Neural cell (in vitro differentiated cells): ENCODE measurements at regions not wholly inside any gene's neighbourhood (a gene's known extent, or its start where the extent isn't known, plus 50 kb on each side); places are given as distances from the start of the nearest gene placed in this dataset.

Experiments used
- H2AFZ ChIP-seq: fragments of 200-600, 300-800 bp; sonication (generic), shearing (Covaris generic); 2 replicates; pipeline ENCODE4 v1.6.0; 2014; ENCODE audit warnings: low read depth, mild to moderate bottlenecking, antibody characterized with exemption, low read length, moderate library complexity
- H3F3A ChIP-seq: fragments of 200-600 bp; shearing (Covaris generic); 2 replicates; pipeline ENCODE4 v1.6.1; 2016; ENCODE audit warnings: mild to moderate bottlenecking, moderate library complexity, mixed read lengths, antibody characterized with exemption, low read length; ENCODE audit not compliant: insufficient read depth, poor library complexity, severe bottlenecking
- H3K27ac ChIP-seq: fragments of 200-600, 300-800 bp; sonication (generic), shearing (Covaris generic); 2 replicates; pipeline ENCODE4 v1.5.1; 2014; ENCODE audit warnings: mild to moderate bottlenecking, low read length, moderate library complexity
- H3K27me3 ChIP-seq: fragments of 300-800, 200-600 bp; sonication (generic), shearing (Covaris generic); 2 replicates; pipeline ENCODE4 v1.6.0; 2014; ENCODE audit warnings: mild to moderate bottlenecking, low read depth, low read length, moderate library complexity; ENCODE audit not compliant: insufficient read depth
- H3K36me3 ChIP-seq: fragments of 300-800, 200-600 bp; sonication (generic), shearing (Covaris generic); 2 replicates; pipeline ENCODE4 v1.5.1; 2014; ENCODE audit warnings: mild to moderate bottlenecking, antibody characterized with exemption, low read length, moderate library complexity; ENCODE audit not compliant: insufficient read depth
- H3K4me2 ChIP-seq: fragments of 300-800, 200-600 bp; sonication (generic), shearing (Covaris generic); 2 replicates; pipeline ENCODE4 v1.6.0; 2014; ENCODE audit warnings: mild to moderate bottlenecking, low read length
- H3K4me3 ChIP-seq: fragments of 300-800, 200-600 bp; sonication (generic), shearing (Covaris generic); 2 replicates; pipeline ENCODE4 v1.5.1; 2014; ENCODE audit warnings: mild to moderate bottlenecking, low read length, moderate library complexity
- H3K79me2 ChIP-seq: fragments of 200-600 bp; shearing (Covaris generic); replicated peaks from 2 replicates; pipeline ENCODE4 v1.6.0; 2014; ENCODE audit warnings: mild to moderate bottlenecking, low read length, moderate library complexity; ENCODE audit not compliant: insufficient read depth
- H3K9ac ChIP-seq: fragments of 300-800, 200-600 bp; sonication (generic), shearing (Covaris generic); 2 replicates; pipeline ENCODE4 v1.6.1; 2016; ENCODE audit warnings: mild to moderate bottlenecking, low read length, mixed read lengths
- H3K9me2 ChIP-seq: fragments of 200-600 bp; shearing (Covaris generic); 2 replicates; pipeline ENCODE4 v1.6.1; 2016; ENCODE audit warnings: mild to moderate bottlenecking, low read length, mixed read lengths; ENCODE audit not compliant: insufficient read depth
- H3K9me3 ChIP-seq: fragments of 200-600, 300-800 bp; sonication (generic), shearing (Covaris generic); 2 replicates; pipeline ENCODE4 v1.6.1; 2016; ENCODE audit warnings: mild to moderate bottlenecking, mixed run types, low read length, moderate library complexity, mixed read lengths
- H4K20me1 ChIP-seq: fragments of 200-600 bp; shearing (Covaris generic); 2 replicates; pipeline ENCODE4 v1.6.1; 2016; ENCODE audit warnings: mild to moderate bottlenecking, mixed run types; ENCODE audit not compliant: insufficient read depth
- EP300 ChIP-seq: fragments of 450-650 bp; conservative IDR thresholded peaks from 2 replicates; pipeline ENCODE4 v1.6.1; 2014; ENCODE audit warnings: antibody characterized with exemption, mild to moderate bottlenecking, moderate library complexity; ENCODE audit not compliant: poor library complexity, severe bottlenecking
- MXI1 ChIP-seq: fragments of 450-650 bp; conservative IDR thresholded peaks from 2 replicates; pipeline ENCODE4 v1.6.1; 2014; ENCODE audit warnings: antibody characterized with exemption, mild to moderate bottlenecking; ENCODE audit not compliant: poor library complexity, severe bottlenecking
- POLR2AphosphoS5 ChIP-seq: IDR thresholded peaks from 2 replicates; pipeline ENCODE4 v1.6.1; 2012
- RAD21 ChIP-seq: fragments of 450-650 bp; conservative IDR thresholded peaks from 2 replicates; pipeline ENCODE4 v1.6.1; 2014; ENCODE audit warnings: antibody characterized with exemption, mild to moderate bottlenecking, moderate library complexity
- SMC3 ChIP-seq: fragments of 450-650 bp; conservative IDR thresholded peaks from 2 replicates; pipeline ENCODE4 v1.6.1; 2014; ENCODE audit warnings: antibody characterized with exemption, mild to moderate bottlenecking, moderate library complexity; ENCODE audit not compliant: poor library complexity
- TAF1 ChIP-seq: IDR thresholded peaks from 2 replicates; pipeline ENCODE4 v1.6.1; 2012; ENCODE audit warnings: low read depth
- TF ChIP-seq, protein P1 (sequence below): fragments of 450-650 bp; IDR thresholded peaks from 2 replicates; pipeline ENCODE4 v1.5.1; 2014; ENCODE audit warnings: antibody characterized with exemption, mild to moderate bottlenecking, moderate library complexity; ENCODE audit not compliant: poor library complexity, severe bottlenecking
- TF ChIP-seq, protein P2 (sequence below): IDR thresholded peaks from 2 replicates; pipeline ENCODE4 v1.6.1; 2012; ENCODE audit warnings: borderline replicate concordance

DNA sequence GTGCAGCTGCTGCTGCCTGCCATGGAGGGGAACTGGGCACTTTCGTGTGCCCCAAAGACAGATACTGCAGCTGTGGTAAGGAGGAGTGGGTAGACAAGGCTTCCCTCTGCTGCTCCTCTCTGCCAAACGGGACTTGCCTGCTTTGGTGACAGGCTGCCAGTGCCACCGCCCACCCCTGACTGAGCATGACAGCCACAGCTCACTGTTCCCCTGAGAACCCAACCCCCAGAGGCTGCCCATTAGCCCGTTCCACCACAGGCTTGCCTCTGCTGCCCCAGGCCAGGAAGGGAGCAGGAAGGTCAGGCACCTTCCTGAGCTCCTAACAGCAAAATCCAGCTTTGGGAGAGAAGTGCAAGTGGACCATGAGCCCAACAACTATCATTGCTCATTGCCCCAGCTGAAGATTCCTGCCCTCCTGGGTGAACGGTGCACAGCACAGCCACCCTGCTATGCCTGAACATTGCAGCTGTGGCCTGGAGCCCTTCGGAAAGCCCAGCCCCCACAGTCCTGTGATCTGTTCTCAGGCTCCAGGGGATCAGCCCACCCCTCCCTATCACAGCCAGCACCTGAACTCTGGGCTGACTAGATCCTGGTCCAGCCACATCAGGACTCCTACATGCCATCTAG is 58.7 kb upstream of the ANTXRL start:
- H3F3A ChIP-seq: no peaks in the 10 kb centered on the region
- H3K27me3 ChIP-seq: no peaks in the 10 kb centered on the region
- TF ChIP-seq, protein P1, sequence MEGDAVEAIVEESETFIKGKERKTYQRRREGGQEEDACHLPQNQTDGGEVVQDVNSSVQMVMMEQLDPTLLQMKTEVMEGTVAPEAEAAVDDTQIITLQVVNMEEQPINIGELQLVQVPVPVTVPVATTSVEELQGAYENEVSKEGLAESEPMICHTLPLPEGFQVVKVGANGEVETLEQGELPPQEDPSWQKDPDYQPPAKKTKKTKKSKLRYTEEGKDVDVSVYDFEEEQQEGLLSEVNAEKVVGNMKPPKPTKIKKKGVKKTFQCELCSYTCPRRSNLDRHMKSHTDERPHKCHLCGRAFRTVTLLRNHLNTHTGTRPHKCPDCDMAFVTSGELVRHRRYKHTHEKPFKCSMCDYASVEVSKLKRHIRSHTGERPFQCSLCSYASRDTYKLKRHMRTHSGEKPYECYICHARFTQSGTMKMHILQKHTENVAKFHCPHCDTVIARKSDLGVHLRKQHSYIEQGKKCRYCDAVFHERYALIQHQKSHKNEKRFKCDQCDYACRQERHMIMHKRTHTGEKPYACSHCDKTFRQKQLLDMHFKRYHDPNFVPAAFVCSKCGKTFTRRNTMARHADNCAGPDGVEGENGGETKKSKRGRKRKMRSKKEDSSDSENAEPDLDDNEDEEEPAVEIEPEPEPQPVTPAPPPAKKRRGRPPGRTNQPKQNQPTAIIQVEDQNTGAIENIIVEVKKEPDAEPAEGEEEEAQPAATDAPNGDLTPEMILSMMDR: no peak
- TF ChIP-seq, protein P2, sequence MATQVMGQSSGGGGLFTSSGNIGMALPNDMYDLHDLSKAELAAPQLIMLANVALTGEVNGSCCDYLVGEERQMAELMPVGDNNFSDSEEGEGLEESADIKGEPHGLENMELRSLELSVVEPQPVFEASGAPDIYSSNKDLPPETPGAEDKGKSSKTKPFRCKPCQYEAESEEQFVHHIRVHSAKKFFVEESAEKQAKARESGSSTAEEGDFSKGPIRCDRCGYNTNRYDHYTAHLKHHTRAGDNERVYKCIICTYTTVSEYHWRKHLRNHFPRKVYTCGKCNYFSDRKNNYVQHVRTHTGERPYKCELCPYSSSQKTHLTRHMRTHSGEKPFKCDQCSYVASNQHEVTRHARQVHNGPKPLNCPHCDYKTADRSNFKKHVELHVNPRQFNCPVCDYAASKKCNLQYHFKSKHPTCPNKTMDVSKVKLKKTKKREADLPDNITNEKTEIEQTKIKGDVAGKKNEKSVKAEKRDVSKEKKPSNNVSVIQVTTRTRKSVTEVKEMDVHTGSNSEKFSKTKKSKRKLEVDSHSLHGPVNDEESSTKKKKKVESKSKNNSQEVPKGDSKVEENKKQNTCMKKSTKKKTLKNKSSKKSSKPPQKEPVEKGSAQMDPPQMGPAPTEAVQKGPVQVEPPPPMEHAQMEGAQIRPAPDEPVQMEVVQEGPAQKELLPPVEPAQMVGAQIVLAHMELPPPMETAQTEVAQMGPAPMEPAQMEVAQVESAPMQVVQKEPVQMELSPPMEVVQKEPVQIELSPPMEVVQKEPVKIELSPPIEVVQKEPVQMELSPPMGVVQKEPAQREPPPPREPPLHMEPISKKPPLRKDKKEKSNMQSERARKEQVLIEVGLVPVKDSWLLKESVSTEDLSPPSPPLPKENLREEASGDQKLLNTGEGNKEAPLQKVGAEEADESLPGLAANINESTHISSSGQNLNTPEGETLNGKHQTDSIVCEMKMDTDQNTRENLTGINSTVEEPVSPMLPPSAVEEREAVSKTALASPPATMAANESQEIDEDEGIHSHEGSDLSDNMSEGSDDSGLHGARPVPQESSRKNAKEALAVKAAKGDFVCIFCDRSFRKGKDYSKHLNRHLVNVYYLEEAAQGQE: no peak
- no peak for TF ChIP-seq MXI1
- no peak for TF ChIP-seq EP300
- no peak for TF ChIP-seq POLR2AphosphoS5
- TF ChIP-seq RAD21: no peak
- TF ChIP-seq TAF1: no peak
- no peak for TF ChIP-seq SMC3
- H3K4me2 ChIP-seq: no peak overlapping the region
- H3K79me2 ChIP-seq: no peaks in the 10 kb centered on the region
- no peak overlapping the region for H3K4me3 ChIP-seq
- H2AFZ ChIP-seq: no peak overlapping the region
- no peaks in the 10 kb centered on the region for H3K36me3 ChIP-seq
- H3K9ac ChIP-seq: no peak overlapping the region
- H3K9me2 ChIP-seq: no peaks in the 10 kb centered on the region
- H3K27ac ChIP-seq: no peak overlapping the region
- H4K20me1 ChIP-seq: no peaks in the 10 kb centered on the region
- H3K9me3 ChIP-seq: no peaks in the 10 kb centered on the region

DNA sequence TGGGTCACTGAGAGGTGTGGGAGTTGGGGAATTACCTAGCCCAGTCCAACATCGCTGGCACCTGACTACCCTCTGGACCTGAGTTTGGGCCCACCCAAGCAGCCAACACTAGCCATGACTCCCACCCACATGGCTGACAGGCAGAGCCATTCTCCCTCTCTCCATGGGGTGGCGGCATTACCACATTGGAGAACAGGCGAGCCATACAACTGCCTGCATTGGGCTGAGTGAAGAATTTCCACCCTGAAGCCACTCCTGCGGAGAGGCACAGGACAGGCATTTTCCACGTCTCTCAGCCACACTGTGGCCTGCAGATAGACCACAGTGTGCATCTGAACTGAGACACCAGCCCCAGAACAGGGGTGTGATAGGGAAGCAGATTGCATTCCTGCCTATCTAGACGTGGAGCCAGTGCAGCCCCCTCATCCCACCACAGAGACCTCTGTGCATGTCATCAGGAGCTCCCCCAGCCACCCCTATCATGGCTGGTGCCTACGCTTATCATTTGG is 58.2 kb upstream of the ANTXRL start:
- Histone ChIP-seq H4K20me1 (no peaks in the 10 kb centered on the region), H3K27me3 (no peaks in the 10 kb centered on the region), H3F3A (no peaks in the 10 kb centered on the region), H3K36me3 (no peaks in the 10 kb centered on the region), H3K9me3 (no peaks in the 10 kb centered on the region), H3K27ac (no peak overlapping the region), H3K4me2 (no peak overlapping the region), H3K9ac (no peak overlapping the region), H2AFZ (no peak overlapping the region), H3K79me2 (no peaks in the 10 kb centered on the region), H3K9me2 (no peaks in the 10 kb centered on the region), H3K4me3 (no peak overlapping the region)
- TF ChIP-seq, protein P1: peak; percentile 99
- TF ChIP-seq POLR2AphosphoS5 (no peak), RAD21 (peak; percentile 100), SMC3 (peak; percentile 99)
